NOMO-1 (cell line): ENCODE measurements at regions not wholly inside any gene's neighbourhood (a gene's known extent, or its start where the extent isn't known, plus 50 kb on each side); places are given as distances from the start of the nearest gene placed in this dataset.

Experiments used
- DNase-seq, 2 experiments: peaks; one replicate each; lab custom pipeline; 2025; ENCODE audit not compliant: unreplicated experiment in 2 of 2; lab: John Stamatoyannopoulos, UW

- peak; percentile 51 to 76 for DNase-seq
These were observed 266.5 kb downstream of the HRH4 start for GRCh38 chr18:24726727-24727492.

DNA sequence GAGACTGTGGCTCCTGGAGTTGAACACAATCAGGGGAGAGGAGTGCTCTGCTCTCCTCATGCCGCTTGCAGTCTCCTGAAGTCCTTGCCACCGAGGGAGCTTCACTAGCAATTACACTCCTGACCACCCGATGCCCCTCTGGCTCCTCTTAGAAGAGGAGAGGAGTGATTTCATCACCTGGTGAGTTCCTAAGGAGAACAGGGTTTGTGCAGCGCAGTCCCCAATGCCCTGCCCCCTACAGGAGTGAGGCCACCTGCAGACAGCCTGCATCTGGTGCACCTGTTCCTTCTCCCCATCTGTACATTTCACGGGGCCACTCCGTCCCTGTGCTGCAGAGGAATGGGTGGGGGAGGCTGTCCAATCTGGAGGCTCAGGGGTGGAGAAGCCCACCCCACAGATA, 267.2 kb downstream of the HRH4 start:
- DNase-seq = no peak

DNA sequence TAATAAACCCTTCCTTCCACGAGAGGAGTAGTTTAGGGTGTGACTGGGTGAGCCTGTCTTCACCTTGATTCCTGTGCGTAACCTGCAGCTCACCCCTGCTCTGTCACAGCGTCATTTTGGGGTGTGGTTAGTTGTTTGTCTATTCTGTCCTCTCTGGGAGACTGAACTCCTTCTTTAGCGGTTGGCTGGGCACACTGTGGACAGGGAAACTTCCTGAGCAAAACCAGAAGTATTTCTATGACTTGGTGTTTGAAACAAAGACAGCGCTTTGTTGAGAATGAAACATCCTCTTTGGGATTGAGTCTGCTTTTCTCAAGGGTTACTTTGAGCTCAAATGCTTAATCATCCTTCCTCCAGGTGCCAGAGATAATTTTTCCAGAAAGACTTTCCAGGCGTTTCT, 270.7 kb downstream of the HRH4 start:
- no peak for DNase-seq

- DNase-seq = no peak
These were observed 271.5 kb downstream of the HRH4 start for GRCh38 chr18:24731981-24732380.

DNA sequence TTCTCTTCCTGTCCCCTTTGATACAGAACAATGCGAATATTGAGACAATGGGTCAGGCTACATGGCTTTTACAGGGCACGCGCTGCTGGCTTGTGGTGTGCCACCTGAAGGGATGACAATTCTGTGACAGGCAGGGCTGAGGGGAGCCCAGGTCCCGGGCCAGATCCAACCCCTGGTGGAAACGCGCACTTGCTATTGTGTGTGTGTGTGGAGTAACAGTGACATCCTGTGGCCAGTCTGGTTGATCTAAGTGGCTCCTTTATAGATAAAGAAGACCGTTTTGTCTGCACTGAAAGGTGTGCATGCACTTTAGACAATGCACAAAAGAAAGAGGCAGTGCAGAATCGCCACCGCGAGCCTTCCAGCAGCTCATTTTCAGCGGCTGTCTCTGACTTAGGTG, 273.6 kb downstream of the HRH4 start:
- no peak for DNase-seq

DNA sequence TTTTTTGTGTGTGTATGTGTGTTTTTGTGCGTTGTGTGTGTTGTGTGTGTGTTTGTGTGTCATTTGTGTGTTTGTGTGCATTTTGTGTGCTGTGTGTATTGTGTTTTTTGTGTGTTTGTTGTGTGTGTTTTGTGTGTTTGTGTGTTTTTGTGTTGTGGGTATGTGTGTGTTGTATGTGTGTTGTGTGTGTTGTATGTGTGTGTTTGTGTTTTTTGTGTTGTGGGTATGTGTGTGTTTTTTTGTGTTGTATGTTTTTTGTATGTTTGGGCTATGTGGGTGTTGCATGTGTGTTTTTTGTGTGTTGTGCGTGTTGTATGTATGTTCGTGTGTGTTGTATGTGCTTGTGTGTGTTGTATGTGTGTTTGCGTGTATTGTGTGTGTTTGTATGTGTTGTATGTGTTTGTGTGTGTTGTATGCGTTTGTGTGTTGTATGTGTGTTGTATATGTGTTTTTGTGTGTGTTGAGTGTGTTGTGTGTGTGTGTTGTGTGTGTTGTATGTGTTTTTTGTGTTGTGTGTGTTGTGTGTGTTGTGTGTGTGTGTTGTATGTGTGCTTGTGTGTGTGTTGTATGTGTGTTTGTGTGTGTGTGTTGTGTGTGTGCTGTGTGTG, 275.3 kb downstream of the HRH4 start:
- no peak for DNase-seq

DNA sequence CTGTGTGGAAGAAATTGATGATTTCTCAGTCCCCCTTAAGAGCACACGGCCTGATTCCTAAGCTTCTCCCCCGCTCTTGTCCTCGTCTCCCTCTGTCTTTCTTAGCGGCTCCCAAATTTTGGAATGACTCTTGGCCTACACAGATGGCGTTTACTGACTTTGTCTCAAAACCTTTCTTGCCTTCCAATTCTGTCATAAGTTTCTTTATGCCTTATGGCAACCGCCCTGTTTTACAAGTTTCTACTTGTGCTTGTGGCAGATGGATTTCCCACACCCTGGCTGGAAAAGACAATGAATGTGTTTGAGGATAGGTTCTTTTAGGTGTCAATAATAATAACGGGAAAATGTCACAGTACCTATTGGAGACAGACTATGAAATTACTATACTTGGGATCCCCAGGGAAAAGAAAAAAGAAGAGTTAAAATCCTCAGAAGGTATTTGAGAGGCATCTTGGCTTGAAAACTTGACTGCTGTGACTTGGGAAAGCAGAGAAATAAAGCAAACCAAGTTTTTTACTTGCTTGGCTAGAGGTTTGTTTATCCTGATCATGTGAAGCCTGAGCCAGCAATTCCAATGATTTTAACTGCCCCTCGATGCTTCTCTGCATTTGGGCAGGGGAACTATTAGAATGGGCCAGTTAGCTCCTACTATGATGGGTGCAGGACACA, 276.4 kb downstream of the HRH4 start:
- DNase-seq = no peak

DNA sequence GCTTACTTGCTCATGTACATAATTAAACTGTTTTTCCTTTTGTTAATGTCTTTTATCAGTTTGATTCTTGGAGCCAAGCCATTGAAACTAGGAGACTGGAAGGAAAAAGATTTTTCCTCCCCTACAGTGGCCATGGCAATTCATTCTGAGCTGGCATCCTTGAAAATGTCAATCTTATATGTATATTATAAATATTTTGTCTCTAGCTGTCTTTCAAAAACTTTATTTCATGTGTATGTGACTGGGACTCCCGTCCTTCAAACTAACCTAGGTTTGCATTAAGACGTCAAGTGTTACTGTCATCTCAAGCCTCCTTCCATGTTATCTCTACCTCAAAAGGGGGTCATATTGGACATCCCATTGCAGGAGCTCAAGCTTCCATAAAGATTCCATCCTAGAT, 280.4 kb downstream of the HRH4 start:
- no peak for DNase-seq

- no peak for DNase-seq
These were observed 280.9 kb downstream of the HRH4 start for GRCh38 chr18:24741321-24741720.

DNA sequence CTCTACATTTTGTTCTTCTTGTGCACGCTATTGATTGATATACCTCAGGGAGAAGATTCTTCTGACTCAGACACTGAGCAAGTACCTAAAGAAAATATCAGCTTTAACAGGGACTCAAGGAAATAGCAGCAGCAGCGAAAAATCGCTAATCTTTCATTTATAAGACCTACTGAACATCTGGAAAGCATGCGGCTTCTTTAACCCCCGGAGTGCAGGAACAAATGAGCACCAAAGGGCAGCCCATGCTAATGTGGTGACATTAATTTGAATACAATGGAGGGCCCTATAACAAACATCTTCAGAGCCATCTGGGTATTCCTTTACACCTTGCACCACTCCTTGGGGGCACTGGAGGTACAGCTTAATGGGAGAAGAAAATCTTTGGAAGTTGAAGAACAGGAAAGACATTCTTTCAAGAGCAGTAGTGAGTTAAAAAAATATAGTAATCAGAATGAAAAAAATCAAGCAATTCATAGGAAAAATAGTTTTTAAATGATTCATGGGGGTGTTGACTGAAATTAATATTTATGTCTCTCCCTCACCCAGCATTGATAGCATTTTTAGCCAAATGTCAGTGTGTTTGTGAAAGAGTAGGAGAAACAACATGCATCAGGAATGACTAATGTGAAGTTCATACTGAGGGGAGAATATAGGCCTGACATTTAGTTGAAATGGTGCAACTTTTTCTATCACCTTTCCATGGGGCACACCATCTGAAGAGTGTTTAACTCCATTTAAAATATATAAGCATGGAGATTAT, 281.7 kb downstream of the HRH4 start:
- DNase-seq = no peak

DNA sequence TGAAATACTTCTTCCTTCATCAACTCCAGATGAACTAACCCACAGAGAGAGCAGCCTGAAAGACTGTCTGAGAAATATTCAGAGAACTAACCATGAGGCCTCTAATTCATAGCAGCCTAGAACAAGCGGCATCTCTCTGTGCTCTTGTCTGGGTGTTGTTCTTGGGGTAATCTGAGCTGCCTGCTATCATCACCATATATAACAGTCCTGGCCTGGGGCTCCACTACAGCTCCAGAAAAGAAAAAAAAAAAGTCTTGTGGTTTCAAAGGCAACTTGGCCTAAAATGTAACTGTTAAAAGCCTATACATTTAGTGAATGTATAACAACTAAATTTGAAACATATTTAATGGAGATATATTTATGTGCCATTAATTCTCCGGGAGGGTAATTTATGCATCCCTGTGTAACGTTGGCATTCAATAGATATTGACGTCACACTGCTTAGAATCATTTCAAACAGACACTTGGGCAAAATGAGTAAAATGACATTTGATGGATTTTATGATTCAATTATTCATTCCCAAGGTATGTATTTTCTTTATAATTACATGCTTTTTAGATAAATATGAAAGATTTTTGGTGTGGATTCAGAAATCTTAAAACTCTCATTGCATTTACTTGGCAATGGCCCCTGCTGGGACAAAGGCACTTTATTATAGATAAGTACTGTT, 294.3 kb downstream of the HRH4 start:
- no peak for DNase-seq

- DNase-seq = no peak
These were observed 295.9 kb downstream of the HRH4 start for GRCh38 chr18:24756385-24756784.

GRCh38 chr18:24757134-24757533, 296.7 kb downstream of the HRH4 start:
- DNase-seq = no peak

DNA sequence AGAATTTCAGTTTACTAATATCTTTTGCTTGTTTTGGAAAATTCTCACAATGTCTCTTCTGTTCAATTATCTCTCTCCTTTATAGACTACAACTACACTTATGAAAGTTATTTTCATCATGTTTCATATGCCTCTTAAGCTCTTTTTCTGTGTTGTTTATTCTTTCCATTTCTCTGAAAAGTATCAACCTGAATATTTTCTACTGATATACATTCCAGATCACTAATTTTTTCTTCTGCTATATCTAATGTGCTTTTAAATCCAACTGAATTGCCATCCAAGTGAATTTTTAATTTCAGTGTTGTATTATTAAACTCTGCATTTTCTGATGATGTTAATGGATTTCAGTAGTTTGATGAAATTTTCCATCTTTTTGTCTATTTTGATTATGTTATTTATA, 301.3 kb downstream of the HRH4 start:
- DNase-seq = no peak

GRCh38 chr18:24762511-24762910, 302.1 kb downstream of the HRH4 start:
- DNase-seq = no peak

- no peak for DNase-seq
These were observed 303.5 kb downstream of the HRH4 start for GRCh38 chr18:24763765-24764513.

GRCh38 chr18:24764766-24765165, 304.3 kb downstream of the HRH4 start:
- DNase-seq = no peak

GRCh38 chr18:24766376-24766775, 305.9 kb downstream of the HRH4 start:
- no peak for DNase-seq

DNA sequence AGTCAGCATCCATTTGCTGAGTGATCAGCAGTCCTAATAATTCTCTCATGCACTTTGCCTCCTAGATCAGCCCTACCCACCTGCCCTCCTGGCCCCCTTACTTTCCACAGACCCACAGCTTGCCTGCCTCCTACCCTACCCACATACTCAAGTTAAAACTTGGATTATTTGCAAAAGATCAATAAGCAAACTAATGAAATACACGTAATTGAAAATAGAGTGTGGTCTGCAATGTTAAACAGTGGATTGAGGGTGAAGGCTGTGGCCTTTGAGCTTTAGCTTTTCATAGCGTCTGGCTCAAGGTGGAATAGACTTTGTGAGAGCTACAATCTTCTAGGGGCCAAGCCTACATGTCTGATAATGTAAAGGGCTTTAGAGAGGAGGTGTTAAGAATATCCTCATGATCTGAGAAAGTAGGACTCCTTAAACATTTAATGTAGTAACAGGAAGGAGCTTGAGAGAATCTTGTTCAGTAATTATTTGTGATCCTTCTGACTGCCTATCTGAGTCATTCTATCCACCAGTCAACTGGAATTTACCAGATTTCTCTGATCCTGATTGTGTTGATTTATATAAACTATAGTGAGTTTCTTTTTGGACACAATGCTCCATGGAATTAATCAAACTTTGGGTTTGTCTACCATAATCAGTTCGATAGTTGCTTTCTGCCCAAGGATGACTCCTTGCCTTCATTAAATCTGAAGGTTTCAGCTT, 310.0 kb downstream of the HRH4 start:
- DNase-seq = no peak
